ENCODE measurements at regions not wholly inside any gene's neighbourhood (a gene's known extent, or its start where the extent isn't known, plus 50 kb on each side); places are given as distances from the start of the nearest gene placed in this dataset.
"Not testable (repeated sequence)": the region's sequence is repeated elsewhere in the genome, so short reads cannot be mapped to it uniquely, and the experiment has no call there.

GRCh38 chr6:68127074-68127473, 508.0 kb upstream of the ADGRB3 start:
- no peak for TF ChIP-seq CTCF (IDR thresholded peaks at IDR 0.05)
- ATAC-seq (no peak), DNase-seq (no peak), FAIRE-seq (no peak)
- WGBS, 2 donors: 46 to 69% methylated on average over 4 of the region's 4 CpGs
- H3K27me3 ChIP-seq: no peaks in the 10 kb centered on the region
- H3K36me3 ChIP-seq: no peaks in the 10 kb centered on the region
- H3K9me3 ChIP-seq: no peaks in the 10 kb centered on the region
- H3K4me3 ChIP-seq: no peak overlapping the region
- H3K27ac ChIP-seq: no peak overlapping the region
- intact Hi-C loops (cut with DNase I): no loop called here
- H3K4me1 ChIP-seq: no peaks in the 10 kb centered on the region

GRCh38 chr6:68126089-68126749, 508.9 kb upstream of the ADGRB3 start:
- FAIRE-seq (peak; percentile 85), DNase-seq (no peak), ATAC-seq (no peak)
- WGBS, 2 donors: 85% methylated on average over 2 of the region's 2 CpGs
- Histone ChIP-seq H3K9me3 (no peaks in the 10 kb centered on the region), H3K4me1 (no peaks in the 10 kb centered on the region), H3K27ac (no peak overlapping the region), H3K4me3 (no peak overlapping the region), H3K27me3 (no peaks in the 10 kb centered on the region), H3K36me3 (no peaks in the 10 kb centered on the region)
- TF ChIP-seq CTCF (IDR thresholded peaks at IDR 0.05): no peak
- intact Hi-C loops (cut with DNase I): no loop called here

GRCh38 chr6:68122975-68123374, 512.1 kb upstream of the ADGRB3 start:
- intact Hi-C loops (cut with DNase I); H3K9me3 ChIP-seq; H3K27ac ChIP-seq; H3K4me3 ChIP-seq; H3K4me1 ChIP-seq; ATAC-seq; FAIRE-seq; H3K36me3 ChIP-seq; H3K27me3 ChIP-seq; DNase-seq: not testable (repeated sequence)
- 18 to 35% methylated on average over 2 of the region's 2 CpGs for WGBS, 2 donors

GRCh38 chr6:68122032-68122431, 513.0 kb upstream of the ADGRB3 start:
- H3K9me3 ChIP-seq: no peaks in the 10 kb centered on the region
- H3K4me3 ChIP-seq: no peak overlapping the region
- DNase-seq: no peak
- H3K27ac ChIP-seq: no peak overlapping the region
- no peak for ATAC-seq
- FAIRE-seq: no peak
- no peaks in the 10 kb centered on the region for H3K27me3 ChIP-seq
- H3K36me3 ChIP-seq: no peaks in the 10 kb centered on the region
- H3K4me1 ChIP-seq: no peaks in the 10 kb centered on the region
- no peak for TF ChIP-seq CTCF (IDR thresholded peaks at IDR 0.05)
- 35 to 44% methylated on average over 2 of the region's 2 CpGs for WGBS, 2 donors
- intact Hi-C loops (cut with DNase I): no loop called here

- intact Hi-C loops (cut with DNase I); H3K9me3 ChIP-seq; H3K27ac ChIP-seq; FAIRE-seq; H3K4me3 ChIP-seq; DNase-seq; H3K36me3 ChIP-seq; ATAC-seq; H3K4me1 ChIP-seq; H3K27me3 ChIP-seq: not testable (repeated sequence)
- WGBS, 2 donors: 54 to 71% methylated on average over 2 of the region's 2 CpGs
Measured at GRCh38 chr6:68120954-68121353, 514.1 kb upstream of the ADGRB3 start.

- 48 to 62% methylated on average over 4 of the region's 4 CpGs for WGBS, 2 donors
- Histone ChIP-seq H3K36me3 (no peaks in the 10 kb centered on the region), H3K27me3 (no peaks in the 10 kb centered on the region), H3K9me3 (no peaks in the 10 kb centered on the region), H3K27ac (no peak overlapping the region), H3K4me3 (no peak overlapping the region), H3K4me1 (no peaks in the 10 kb centered on the region)
- TF ChIP-seq CTCF (IDR thresholded peaks at IDR 0.05): no peak
- ATAC-seq (no peak), DNase-seq (no peak), FAIRE-seq (no peak)
- intact Hi-C loops (cut with DNase I): no loop called here
Measured at GRCh38 chr6:68114463-68115047, 520.5 kb upstream of the ADGRB3 start.

Measured in pancreas (tissue), 10 donors.